ENCODE measurements at regions not wholly inside any gene's neighbourhood (a gene's known extent, or its start where the extent isn't known, plus 50 kb on each side); places are given as distances from the start of the nearest gene placed in this dataset.

GRCh38 chr6:89028774-89029173 lies 51.8 kb upstream of the PNRC1 start:
- Histone ChIP-seq H3K4me3 (ENCODE audit: low read length) (no peak overlapping the region), H3K27me3 (ENCODE audit: control insufficient read depth, insufficient read depth) (no peaks in the 10 kb centered on the region), H3K4me1 (ENCODE audit: control insufficient read depth, insufficient read depth, low read length) (peaks cover 2% of the 10 kb centered on the region), H3K27ac (ENCODE audit: low read length) (no peak overlapping the region), H3K9me3 (ENCODE audit: control insufficient read depth, low read length) (no peaks in the 10 kb centered on the region)
- ATAC-seq, result no peak
- 96% methylated on average over 6 of the region's 6 CpGs for WGBS
- intact Hi-C loops (cut with DNase I), result no loop called here
- no peak for DNase-seq

- Histone ChIP-seq H3K4me1 (ENCODE audit: control insufficient read depth, insufficient read depth, low read length) (peaks cover 2% of the 10 kb centered on the region), H3K9me3 (ENCODE audit: control insufficient read depth, low read length) (no peaks in the 10 kb centered on the region), H3K27me3 (ENCODE audit: control insufficient read depth, insufficient read depth) (no peaks in the 10 kb centered on the region), H3K4me3 (ENCODE audit: low read length) (no peak overlapping the region), H3K27ac (ENCODE audit: low read length) (no peak overlapping the region)
- intact Hi-C loops (cut with DNase I), result no loop called here
- 85% methylated on average over 2 of the region's 2 CpGs for WGBS
- no peak for ATAC-seq
- no peak for DNase-seq
Observed at GRCh38 chr6:89027756-89028155, 52.8 kb upstream of the PNRC1 start.

- H3K27ac ChIP-seq (ENCODE audit: low read length), result no peak overlapping the region
- H3K27me3 ChIP-seq (ENCODE audit: control insufficient read depth, insufficient read depth), result no peaks in the 10 kb centered on the region
- no peak overlapping the region for H3K4me3 ChIP-seq (ENCODE audit: low read length)
- H3K4me1 ChIP-seq (ENCODE audit: control insufficient read depth, insufficient read depth, low read length), result peaks cover 5% of the 10 kb centered on the region
- intact Hi-C loops (cut with DNase I), result no loop called here
- ATAC-seq (peak in 1 of 2 donors; percentile 38), DNase-seq (no peak)
- WGBS, result 86% methylated on average over 4 of the region's 4 CpGs
- no peaks in the 10 kb centered on the region for H3K9me3 ChIP-seq (ENCODE audit: control insufficient read depth, low read length)
Observed at GRCh38 chr6:89026151-89026550, 54.4 kb upstream of the PNRC1 start.

GRCh38 chr6:89025633-89026032 lies 54.9 kb upstream of the PNRC1 start:
- H3K9me3 ChIP-seq (ENCODE audit: control insufficient read depth, low read length), result no peaks in the 10 kb centered on the region
- ATAC-seq (no peak), DNase-seq (no peak)
- 76% methylated on average over 3 of the region's 3 CpGs for WGBS
- no peak overlapping the region for H3K27ac ChIP-seq (ENCODE audit: low read length)
- no peak overlapping the region for H3K4me3 ChIP-seq (ENCODE audit: low read length)
- intact Hi-C loops (cut with DNase I), result no loop called here
- no peaks in the 10 kb centered on the region for H3K27me3 ChIP-seq (ENCODE audit: control insufficient read depth, insufficient read depth)
- H3K4me1 ChIP-seq (ENCODE audit: control insufficient read depth, insufficient read depth, low read length), result peaks cover 5% of the 10 kb centered on the region

- intact Hi-C loops (cut with DNase I), result no loop called here
- peaks cover 5% of the 10 kb centered on the region for H3K4me1 ChIP-seq (ENCODE audit: control insufficient read depth, insufficient read depth, low read length)
- WGBS, result 63% methylated on average over 2 of the region's 2 CpGs
- DNase-seq, result no peak
- H3K27ac ChIP-seq (ENCODE audit: low read length), result peak overlapping the region; percentile 73
- peak; percentile 55 to 58 for ATAC-seq
- H3K4me3 ChIP-seq (ENCODE audit: low read length), result no peak overlapping the region
- no peaks in the 10 kb centered on the region for H3K27me3 ChIP-seq (ENCODE audit: control insufficient read depth, insufficient read depth)
- H3K9me3 ChIP-seq (ENCODE audit: control insufficient read depth, low read length), result no peaks in the 10 kb centered on the region
Observed at GRCh38 chr6:89024456-89024855, 56.1 kb upstream of the PNRC1 start.

- intact Hi-C loops (cut with DNase I), result no loop called here
Observed at GRCh38 chr6:89023591-89024441, 56.7 kb upstream of the PNRC1 start.

GRCh38 chr6:89022798-89023197 lies 57.8 kb upstream of the PNRC1 start:
- Histone ChIP-seq H3K27ac (ENCODE audit: low read length) (peak overlapping the region; percentile 36), H3K4me1 (ENCODE audit: control insufficient read depth, insufficient read depth, low read length) (peaks cover 5% of the 10 kb centered on the region), H3K4me3 (ENCODE audit: low read length) (no peak overlapping the region), H3K27me3 (ENCODE audit: control insufficient read depth, insufficient read depth) (no peaks in the 10 kb centered on the region), H3K9me3 (ENCODE audit: control insufficient read depth, low read length) (no peaks in the 10 kb centered on the region)
- DNase-seq (no peak), ATAC-seq (peak in 1 of 2 donors; percentile 46)
- intact Hi-C loops (cut with DNase I), result no loop called here

More at GRCh38 chr6:89023591-89024441, 56.7 kb upstream of the PNRC1 start:
- H3K4me3 ChIP-seq (ENCODE audit: low read length), result no peak overlapping the region
- DNase-seq (peak; percentile 66 to 83 (median 72)), ATAC-seq (peak; percentile 84 to 87)
- no peaks in the 10 kb centered on the region for H3K27me3 ChIP-seq (ENCODE audit: control insufficient read depth, insufficient read depth)
- no peaks in the 10 kb centered on the region for H3K9me3 ChIP-seq (ENCODE audit: control insufficient read depth, low read length)
- H3K27ac ChIP-seq (ENCODE audit: low read length), result peak overlapping the region; percentile 73
- 57% methylated on average over 4 of the region's 4 CpGs for WGBS
- peaks cover 5% of the 10 kb centered on the region for H3K4me1 ChIP-seq (ENCODE audit: control insufficient read depth, insufficient read depth, low read length)

- Histone ChIP-seq H3K4me3 (ENCODE audit: low read length) (no peak overlapping the region), H3K9me3 (ENCODE audit: control insufficient read depth, low read length) (no peaks in the 10 kb centered on the region), H3K27ac (ENCODE audit: low read length) (no peak overlapping the region), H3K27me3 (ENCODE audit: control insufficient read depth, insufficient read depth) (no peaks in the 10 kb centered on the region), H3K4me1 (ENCODE audit: control insufficient read depth, insufficient read depth, low read length) (peaks cover 5% of the 10 kb centered on the region)
- ATAC-seq, result no peak
- WGBS, result 87% methylated on average over 4 of the region's 4 CpGs
- no peak for DNase-seq
- intact Hi-C loops (cut with DNase I), result no loop called here
Observed at GRCh38 chr6:89021629-89022028, 58.2 kb upstream of the RNGTT start.

GRCh38 chr6:89015971-89016370 lies 52.6 kb upstream of the RNGTT start:
- H3K9me3 ChIP-seq (ENCODE audit: control insufficient read depth, low read length), result no peaks in the 10 kb centered on the region
- WGBS, result 97% methylated on average over 2 of the region's 2 CpGs

GRCh38 chr6:89013438-89013837 lies 50.0 kb upstream of the RNGTT start:
- Histone ChIP-seq H3K27me3 (ENCODE audit: control insufficient read depth, insufficient read depth) (no peaks in the 10 kb centered on the region), H3K9me3 (ENCODE audit: control insufficient read depth, low read length) (no peaks in the 10 kb centered on the region), H3K4me1 (ENCODE audit: control insufficient read depth, insufficient read depth, low read length) (no peaks in the 10 kb centered on the region), H3K27ac (ENCODE audit: low read length) (no peak overlapping the region), H3K4me3 (ENCODE audit: low read length) (no peak overlapping the region)
- ATAC-seq (peak in 1 of 2 donors; percentile 42), DNase-seq (no peak)
- intact Hi-C loops (cut with DNase I), result no loop called here
- 62% methylated on average over 5 of the region's 5 CpGs for WGBS

More at GRCh38 chr6:89015971-89016370, 52.6 kb upstream of the RNGTT start:
- Histone ChIP-seq H3K27ac (ENCODE audit: low read length) (no peak overlapping the region), H3K4me1 (ENCODE audit: control insufficient read depth, insufficient read depth, low read length) (no peaks in the 10 kb centered on the region), H3K27me3 (ENCODE audit: control insufficient read depth, insufficient read depth) (no peaks in the 10 kb centered on the region), H3K4me3 (ENCODE audit: low read length) (no peak overlapping the region)
- ATAC-seq, result no peak
- no peak for DNase-seq
- intact Hi-C loops (cut with DNase I), result no loop called here
